Forelimb muscle (tissue), 1 donor: ENCODE measurements at regions not wholly inside any gene's neighbourhood (a gene's known extent, or its start where the extent isn't known, plus 50 kb on each side); places are given as distances from the start of the nearest gene placed in this dataset.
"Not testable (repeated sequence)": the region's sequence is repeated elsewhere in the genome, so short reads cannot be mapped to it uniquely, and the experiment has no call there.

Source experiments
- DNase-seq: peaks from one replicate; pipeline ENCODE4 v3.0.0-alpha.2; 2013; ENCODE audit warnings: low read depth

DNA sequence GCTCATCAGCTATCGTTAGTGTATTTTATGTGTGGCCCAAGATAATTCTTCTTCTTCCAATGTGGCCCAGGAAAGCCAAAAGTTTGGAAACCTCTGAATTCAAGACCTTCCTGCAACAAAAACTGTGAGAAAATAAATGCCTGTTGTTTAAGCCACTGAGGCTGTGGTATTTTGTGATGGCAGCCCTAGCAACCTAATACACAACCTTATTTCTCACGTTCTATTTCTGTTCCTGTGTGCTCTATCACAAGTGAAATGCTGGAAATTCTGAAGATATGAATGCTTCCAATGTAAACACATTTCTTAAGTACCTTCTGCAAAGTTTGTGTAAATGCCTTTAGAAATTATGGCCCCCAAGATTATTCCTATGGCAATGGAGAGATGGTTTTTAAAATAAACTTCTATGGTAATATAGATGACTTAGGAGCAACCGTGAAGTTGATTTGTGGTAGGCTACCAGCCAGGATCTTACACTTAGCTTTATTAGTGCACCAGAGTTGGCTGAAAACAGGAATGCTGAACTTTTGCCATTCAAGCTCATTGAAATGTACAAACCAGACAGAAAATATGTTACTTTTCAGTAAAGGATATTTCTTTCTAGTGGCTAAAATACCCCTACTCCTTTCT lies 148.0 kb downstream of the USP46 start:
- DNase-seq, result no peak

GRCh38 chr4:52511825-52512224 lies 147.3 kb downstream of the USP46 start:
- DNase-seq, result no peak

DNA sequence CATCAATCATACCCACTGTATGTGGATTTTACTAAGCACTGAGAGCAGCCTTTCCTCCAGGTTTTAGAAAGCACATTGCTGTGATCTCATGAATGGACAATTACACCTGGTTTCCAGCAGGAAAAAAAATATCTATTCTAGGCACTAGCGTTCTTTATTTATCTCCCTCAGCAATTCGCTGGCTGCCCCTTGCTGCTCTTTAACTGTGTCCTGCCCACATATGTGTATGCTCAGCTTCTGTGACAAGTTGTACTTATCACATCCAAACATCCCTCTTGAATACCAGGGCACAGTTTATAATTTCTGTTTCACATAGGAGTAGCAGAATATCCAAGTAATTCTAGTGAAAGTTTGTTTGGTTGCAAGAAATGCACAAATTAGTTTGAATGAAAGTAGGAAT lies 146.8 kb downstream of the USP46 start:
- DNase-seq, result no peak

- not testable (repeated sequence) for DNase-seq
Observed at GRCh38 chr4:52522093-52522492, 137.0 kb downstream of the USP46 start.

DNA sequence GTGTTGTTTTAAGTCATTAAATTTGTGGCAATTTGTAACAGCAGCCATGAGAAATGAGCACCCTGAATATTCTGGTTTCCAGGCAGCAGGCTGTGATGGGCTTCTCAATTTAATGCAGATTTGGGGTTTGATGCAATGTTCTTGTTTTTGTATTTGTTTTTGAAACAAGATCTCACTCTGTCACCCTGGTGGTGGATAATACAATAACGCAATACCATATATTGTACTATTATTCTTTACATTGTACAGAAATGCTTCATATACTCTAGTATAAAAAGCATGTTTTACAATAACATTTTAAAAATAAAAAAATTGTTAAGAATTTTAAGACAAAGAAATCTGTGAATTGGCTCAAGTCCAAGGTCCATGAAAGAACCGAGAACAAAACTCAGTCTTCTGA lies 129.1 kb downstream of the USP46 start:
- DNase-seq, result no peak

GRCh38 chr4:52535793-52536192 lies 123.3 kb downstream of the USP46 start:
- DNase-seq, result no peak
